GM21786 (cell line): ENCODE measurements at regions not wholly inside any gene's neighbourhood (a gene's known extent, or its start where the extent isn't known, plus 50 kb on each side); places are given as distances from the start of the nearest gene placed in this dataset.
"Not testable (repeated sequence)": the region's sequence is repeated elsewhere in the genome, so short reads cannot be mapped to it uniquely, and the experiment has no call there.

Experiments
- ATAC-seq: cut with Tn5 transposase; IDR thresholded peaks from one replicate; pipeline ENCODE4 v1.9.1; 2021; ENCODE audit not compliant: unreplicated experiment

- ATAC-seq, result no peak
Observed at GRCh38 chr4:188911707-188912106, 772.5 kb downstream of the TRIML1 start.

DNA sequence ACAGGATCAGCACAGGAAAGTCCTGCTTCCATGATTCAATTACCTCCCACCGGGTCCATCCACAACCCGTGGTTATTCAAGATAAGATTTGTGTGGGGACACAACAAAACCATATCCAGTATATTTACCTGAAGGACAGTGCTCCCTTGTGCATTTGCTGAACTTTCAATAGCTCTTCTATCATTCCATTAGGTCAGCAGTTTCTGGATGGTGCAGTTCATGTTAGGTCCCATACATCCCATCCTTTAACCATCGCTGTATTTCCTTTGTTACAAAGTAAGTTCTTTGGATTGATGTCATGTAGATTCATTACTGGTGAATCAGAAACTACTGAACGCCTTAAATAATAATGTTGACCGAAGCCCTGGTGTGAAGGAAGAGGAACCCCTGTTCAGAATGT lies 775.9 kb downstream of the TRIML1 start:
- ATAC-seq, result no peak

DNA sequence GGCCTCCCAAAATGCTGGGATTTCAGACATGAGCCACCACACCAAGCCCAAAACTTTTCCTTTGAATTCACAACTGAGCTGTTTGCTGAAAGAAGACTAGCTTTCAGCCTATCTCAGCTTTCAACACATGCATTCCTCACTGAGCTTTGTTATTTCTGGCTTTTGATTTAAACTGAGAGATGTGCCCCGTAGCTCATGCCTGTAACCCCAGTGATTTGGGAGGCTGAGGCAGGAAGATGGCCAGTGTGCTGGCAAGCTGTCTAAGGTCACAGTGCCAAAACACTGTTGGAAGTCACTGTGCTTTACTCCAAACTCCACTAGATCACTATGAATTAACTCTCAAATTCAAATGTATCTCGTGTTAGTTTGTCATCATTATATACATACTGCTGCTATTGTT lies 779.5 kb downstream of the TRIML1 start:
- no peak for ATAC-seq

- ATAC-seq, result no peak
Observed at GRCh38 chr4:188930822-188931221, 791.6 kb downstream of the TRIML1 start.

- ATAC-seq, result no peak
Observed at GRCh38 chr4:188934320-188934962, 795.2 kb downstream of the TRIML1 start.

GRCh38 chr4:188941524-188942119 lies 802.4 kb downstream of the TRIML1 start:
- no peak for ATAC-seq

- ATAC-seq, result no peak
Observed at GRCh38 chr4:188942606-188943005, 803.4 kb downstream of the TRIML1 start.

DNA sequence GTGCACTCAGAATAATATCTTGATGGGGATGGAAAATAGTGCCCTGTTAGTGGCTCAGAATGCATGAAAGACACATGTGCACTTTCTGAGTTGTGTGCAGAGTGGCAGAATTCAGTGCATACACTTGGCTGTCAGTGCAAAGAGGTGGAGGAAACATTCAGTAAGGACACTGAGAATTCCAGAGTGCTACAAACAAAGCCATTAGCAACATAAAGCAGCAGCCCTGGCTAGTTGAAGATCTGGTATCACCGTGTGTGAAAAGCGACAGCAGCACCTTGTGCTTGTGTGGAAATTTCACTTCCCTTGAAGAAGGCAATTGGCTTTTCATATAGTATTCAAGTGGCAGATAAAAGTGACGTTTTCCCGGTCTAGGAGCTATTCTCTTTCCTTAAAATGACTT lies 810.4 kb downstream of the TRIML1 start:
- no peak for ATAC-seq

DNA sequence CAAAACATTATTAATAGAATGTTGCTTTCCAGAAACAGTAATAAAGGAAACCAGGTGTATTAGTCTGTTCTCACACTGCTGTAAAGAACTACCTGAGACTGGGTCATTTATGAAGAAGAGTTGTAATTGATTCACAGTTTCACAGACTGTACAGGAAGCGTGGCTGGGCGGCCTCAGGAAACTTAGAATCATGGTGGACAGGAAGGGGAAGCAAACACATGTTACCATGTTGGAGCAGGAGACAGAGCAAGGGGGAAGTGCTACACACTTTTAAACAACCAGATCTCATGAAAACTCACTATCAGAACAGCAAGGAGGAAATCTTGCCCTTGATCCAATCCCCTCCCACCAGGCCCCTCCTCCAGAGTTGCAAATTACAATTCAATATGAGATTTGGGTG lies 815.8 kb downstream of the TRIML1 start:
- ATAC-seq, result no peak

DNA sequence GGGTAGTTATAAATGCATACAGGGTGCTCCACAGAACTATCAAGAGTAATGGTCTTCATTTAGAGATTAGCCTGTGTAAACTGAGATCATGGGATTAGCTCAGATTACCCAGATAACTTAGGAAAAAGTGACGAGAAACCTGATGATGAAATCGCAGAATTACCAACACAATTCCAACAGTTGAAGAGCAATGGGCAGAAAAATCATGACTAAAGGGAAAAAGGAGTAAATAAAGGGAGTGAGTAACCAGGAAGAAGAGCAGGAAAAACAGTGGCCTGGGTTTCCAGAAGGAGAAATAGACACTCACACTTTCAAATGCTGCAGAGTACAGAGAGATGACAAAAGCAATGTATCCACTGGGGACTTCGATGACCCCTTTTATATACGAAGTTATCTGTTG lies 817.3 kb downstream of the TRIML1 start:
- ATAC-seq, result no peak

GRCh38 chr4:188958346-188958745 lies 819.1 kb downstream of the TRIML1 start:
- ATAC-seq, result no peak

- no peak for ATAC-seq
Observed at GRCh38 chr4:188959424-188959823, 820.2 kb downstream of the TRIML1 start.

GRCh38 chr4:188960411-188961093 lies 821.3 kb downstream of the TRIML1 start:
- no peak for ATAC-seq

- ATAC-seq, result no peak
Observed at GRCh38 chr4:188971125-188971524, 831.9 kb downstream of the TRIML1 start.

GRCh38 chr4:188975271-188975670 lies 836.0 kb downstream of the TRIML1 start:
- no peak for ATAC-seq

DNA sequence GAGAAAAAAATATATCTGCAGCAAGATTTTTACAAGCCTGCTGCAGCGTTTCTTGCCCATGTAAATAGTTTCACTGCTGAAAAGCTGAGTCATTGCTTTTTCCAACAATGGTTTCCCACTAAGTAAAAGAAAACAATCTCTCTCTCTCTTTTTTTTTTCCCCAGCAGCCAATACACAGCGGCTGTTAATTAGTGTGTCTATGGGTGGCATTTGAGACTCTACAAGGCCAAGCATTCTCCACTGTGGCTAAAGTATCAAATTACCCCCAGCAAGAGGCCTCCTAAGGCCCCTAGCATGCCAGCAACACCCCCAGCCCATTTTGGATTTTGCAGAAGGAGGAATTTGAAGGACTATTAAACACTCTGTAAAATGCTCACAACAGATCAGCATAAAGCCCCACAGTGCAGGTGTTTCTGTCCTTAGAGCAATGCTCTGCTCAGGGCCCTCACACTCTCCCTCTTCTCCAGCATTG lies 837.4 kb downstream of the TRIML1 start:
- ATAC-seq, result no peak

- ATAC-seq, result not testable (repeated sequence)
Observed at GRCh38 chr4:188977232-188977631, 838.0 kb downstream of the TRIML1 start.

DNA sequence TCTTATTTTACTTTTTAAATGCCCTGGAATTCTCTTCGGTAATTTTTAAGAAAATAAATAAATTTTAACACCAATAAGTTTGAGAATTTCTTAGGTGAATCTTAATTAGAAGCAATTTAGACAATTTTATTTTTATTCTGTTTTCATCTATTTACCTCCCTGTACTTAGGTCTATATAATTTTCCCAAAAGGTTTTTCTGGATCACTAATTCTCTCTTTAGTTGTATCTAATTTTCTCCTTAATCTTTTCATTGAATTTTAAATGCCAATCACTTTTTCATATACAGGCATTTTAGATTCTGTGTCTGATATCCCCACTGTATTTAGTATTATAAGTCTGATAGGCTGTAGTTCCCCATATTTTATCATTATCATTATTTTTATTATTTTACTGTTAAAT lies 845.3 kb downstream of the TRIML1 start:
- no peak for ATAC-seq

- ATAC-seq, result no peak
Observed at GRCh38 chr4:188986271-188986689, 847.0 kb downstream of the TRIML1 start.

DNA sequence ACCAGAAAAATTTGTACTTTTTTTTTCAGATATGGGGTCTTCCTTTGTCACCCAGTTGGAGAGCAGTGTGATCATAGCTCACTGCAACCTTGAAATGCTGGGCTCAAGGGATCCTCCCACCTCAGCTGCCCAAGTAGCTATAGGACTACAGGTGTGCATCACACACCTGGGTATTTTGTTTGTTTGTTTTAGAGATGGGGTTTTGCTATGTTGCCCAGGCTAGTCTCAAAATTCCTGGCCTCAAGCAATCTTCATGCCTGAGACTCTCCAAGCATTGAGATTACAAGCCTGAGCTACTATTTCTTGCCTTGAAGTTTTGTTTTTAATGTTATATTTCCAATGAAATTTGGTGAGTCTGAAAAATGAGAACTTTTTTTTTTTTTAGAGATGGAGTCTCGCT lies 847.8 kb downstream of the TRIML1 start:
- ATAC-seq, result no peak

DNA sequence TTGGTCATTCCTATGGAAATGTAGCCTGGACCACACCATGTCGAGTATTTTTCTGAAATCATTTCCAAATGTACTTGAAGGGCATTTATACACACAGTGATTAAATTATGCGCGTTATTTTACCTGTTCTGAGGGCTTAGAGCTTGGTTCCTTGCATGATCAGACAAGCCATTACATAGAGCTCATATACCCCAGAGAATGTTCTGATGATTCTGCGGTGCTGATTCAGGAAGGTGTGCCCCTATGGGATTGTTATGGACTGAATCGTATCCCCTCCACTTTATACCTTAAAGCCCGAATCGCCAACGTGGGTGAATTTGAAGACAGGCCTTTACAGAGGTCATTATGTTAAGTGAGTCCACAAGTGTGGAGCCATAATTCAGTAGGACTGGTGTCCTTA lies 848.9 kb downstream of the TRIML1 start:
- ATAC-seq, result no peak

DNA sequence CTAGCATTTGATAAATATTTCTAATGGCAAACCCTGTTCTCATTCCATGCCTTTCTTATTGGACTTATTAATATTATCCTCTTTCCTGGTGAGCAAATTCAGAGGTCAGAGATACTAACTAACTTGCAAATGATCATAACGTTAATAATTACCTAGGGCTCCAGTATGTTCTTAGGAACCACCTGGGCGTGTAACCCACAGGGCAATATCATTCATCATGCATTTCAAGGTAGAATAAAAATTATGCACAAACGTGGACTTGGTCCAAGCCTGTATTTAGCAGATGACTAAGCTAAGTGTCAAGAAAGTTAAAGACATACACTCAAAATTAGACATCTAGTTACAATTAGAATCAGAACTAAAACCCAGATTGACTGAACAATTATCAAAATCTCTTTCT lies 850.1 kb downstream of the TRIML1 start:
- ATAC-seq, result no peak
